GOT3 (cell line): ENCODE measurements at regions not wholly inside any gene's neighbourhood (a gene's known extent, or its start where the extent isn't known, plus 50 kb on each side); places are given as distances from the start of the nearest gene placed in this dataset.

ENCODE experiments used
- DNase-seq: peaks from one replicate; lab custom pipeline; 2025; ENCODE audit warnings: mixed read lengths; lab: John Stamatoyannopoulos, UW

DNA sequence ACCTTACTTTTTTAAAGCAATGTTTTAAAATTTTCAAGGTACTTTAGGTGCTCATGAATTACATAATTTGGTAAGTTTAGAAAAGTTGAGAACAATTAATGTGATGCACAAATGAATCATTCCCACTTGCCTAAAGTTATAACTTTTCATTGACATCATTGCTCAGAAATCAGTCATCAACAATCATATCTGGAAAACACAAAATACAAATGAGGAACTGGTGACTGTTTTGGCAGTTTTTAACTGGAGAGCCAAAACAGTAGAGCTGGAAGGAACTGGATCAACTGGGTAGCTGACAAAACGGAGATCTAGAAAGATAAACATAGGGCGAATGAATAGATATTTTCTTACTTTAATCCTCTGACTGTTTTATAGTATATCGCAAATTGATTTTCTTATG lies 767.1 kb downstream of the IGSF11 start:
- DNase-seq = no peak

DNA sequence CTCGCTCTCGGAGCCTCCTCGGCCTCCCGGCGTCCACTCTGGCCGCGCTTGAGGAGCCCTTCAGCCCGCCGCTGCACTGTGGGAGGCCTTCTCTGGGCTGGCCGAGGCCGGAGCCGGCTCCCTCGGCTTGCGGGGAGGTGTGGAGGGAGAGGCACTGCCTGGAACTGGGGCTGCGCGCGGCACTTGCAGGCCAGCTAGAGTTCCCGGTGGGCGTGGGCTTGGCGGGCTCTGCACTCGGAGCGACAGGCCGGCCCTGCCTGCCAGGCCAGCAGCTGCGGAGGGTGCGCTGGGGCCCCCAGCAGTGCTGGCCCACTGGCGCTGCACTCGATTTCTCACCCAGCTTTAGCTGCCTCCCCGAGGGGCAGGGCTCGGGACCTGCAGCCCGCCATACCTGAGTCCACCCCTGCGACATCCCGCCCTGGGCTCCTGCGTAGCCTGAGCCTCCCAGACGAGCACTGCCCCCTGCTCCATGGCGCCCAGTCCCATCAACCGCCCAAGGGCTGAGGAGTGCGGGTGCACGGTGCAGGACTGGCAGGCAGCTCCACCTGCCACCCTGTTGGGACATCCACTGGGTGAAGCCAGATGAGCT lies 765.0 kb downstream of the IGSF11 start:
- no peak for DNase-seq

DNA sequence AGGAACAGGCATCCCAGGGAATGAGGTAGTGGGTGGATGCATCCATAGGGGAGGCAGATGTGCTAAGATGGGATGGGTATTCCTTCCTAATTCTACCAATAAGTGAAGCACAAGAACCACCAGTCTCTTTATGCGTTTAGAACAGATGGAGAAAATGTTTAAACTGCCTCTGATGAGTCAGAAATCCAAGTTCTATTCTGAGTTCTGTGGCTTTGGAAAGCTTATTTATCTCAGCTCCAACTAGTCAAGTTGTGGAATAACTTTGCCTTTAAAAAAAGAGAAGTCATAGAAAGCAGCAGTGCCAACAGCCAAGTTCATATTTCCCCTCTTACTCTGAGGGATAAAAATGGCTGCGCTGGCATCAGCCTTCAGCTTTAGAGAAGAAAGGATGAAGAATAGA lies 761.7 kb downstream of the IGSF11 start:
- no peak for DNase-seq

DNA sequence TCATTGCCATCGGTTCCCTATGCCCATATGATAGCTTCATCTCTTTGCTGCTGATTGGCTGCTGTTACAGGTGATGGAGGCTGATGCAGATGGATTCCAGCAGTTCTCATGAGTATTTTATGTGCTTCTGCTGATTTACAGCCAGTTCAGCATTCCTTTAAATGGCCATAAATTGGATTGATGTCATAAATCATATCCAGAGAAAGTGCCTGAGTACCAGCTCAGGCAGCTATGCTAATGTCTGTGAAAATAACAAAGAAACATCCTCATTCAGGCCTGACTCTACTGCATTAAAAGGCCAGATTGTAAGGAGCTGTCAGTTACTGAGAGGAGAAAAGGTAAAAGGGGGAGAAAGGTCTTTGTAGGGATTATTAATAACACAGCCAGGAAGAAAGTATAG lies 756.8 kb downstream of the IGSF11 start:
- no peak for DNase-seq

DNA sequence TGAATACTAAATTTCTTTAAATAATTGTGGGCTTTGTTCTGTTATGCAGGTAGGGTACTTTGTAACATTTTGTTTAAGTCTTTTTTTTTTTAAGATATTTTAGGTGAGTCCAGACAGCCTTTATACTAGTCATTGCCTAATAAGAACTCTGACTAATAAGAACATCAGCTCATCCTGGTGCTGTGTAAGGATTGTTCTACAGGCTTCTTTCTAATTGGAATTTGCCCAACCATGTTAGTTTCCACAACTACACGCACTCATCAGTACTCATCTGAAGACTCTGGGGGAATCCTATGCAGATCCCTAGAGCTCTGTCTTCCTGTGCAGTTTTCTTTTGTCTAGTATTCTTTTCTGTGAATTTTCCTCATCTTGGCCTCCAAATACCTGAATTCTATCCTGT lies 741.8 kb downstream of the IGSF11 start:
- no peak for DNase-seq

DNA sequence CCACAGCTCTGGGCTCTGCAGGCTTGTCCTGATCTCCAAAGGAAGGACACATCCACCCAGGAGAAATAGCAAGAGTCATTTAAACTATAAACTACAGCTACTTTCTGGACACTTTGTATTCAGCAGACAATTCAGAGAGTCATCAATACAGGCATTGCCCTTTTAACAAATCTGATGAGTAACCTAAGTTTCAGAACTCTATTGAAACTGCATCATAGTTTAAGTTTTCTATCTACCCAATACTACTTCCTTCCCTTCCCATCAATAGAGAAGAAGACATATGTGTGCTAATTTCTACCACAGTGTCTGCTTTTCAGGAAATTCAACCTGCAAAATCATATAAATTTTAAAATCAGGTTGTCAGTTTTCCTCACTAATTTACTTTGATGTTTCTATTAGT lies 736.5 kb downstream of the IGSF11 start:
- no peak for DNase-seq

DNA sequence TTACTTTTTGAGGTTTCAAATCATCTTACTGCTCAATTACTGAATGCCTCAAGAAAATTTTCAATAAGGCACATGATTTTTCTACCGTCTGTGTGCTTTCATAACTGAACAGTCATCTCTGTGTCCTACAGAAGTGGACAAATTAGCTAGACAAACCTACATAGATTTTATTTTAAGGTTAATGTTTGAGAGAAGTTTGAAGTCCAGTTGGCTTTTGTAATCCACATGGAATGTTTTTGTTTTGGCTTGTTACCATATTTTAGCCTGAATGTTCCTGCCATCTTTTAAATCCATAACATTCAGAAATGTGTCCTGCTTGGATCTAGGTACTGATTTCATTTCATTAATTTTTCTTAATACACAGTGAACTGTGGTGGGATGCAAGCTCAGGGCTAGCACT lies 730.1 kb downstream of the IGSF11 start:
- DNase-seq = no peak

DNA sequence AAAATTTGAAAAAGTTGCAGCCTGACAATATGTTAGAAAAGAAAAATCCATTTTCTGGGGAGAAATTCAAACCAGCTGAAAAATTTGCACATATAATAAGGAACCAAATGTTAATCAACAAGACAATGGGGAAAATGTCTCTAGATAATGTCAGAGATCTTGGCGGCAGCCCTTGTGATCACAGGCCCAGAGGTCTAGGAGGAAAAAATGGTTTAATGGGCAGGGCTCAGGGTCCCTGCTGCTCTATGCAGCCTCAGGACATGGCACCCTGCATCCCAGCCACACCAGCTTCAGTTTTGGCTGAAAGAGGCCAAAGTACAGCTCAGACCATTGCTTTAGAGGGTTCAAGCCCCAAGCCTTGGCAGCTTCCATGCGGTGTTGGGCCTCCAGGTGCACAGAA lies 701.9 kb downstream of the IGSF11 start:
- no peak for DNase-seq

DNA sequence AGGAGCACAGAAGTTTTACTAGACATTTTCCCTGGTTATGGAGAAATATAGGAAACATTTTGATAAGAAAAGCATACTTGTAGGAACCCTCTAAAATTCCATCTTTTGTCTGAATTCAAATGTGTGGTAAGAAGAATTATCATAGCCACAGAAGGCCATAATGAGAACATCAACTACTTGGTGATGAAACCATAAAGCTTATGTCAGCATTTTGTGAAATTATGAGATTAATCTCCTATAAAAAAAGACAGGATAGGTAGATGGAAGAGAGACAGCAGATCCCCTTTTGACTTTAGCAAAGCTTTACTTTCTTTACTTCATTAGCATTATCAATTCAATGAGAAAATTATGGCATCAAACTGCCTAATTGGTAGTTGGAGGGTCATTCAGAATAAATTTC lies 697.0 kb downstream of the IGSF11 start:
- no peak for DNase-seq

DNA sequence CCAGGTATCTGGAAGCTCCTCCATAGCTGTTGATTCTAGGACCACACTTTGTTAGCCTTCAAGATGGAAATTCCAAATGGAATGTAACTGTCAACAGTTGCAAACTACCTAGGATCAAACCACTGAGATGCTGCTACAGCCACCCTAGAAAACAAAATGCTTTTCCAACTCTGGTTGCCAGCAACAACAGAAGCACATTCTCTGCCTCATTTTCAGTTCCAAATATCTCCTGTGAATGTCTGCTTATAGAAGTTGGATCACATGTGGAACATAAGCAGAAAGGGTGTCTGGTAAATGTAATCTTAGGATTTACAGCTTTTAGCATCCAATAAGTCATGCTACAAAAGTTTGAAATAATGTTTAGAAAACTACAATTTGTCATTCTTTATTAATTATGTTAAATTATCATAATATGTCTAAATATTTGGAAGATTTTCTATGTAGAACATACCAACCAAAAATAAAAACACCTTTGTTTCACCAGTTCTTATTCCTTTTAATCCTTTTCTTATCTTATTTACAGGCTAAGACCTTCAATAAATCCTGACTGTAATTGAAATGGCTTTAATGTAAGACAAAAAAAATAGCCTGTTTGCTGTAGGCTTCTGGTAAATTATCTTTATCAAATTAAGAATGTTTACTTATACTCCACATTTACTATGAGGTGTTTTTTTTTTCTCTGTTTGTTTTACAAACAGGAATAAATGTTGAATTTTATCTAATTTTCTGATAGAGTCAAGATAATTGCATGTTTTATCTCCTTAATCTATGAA lies 687.1 kb downstream of the IGSF11 start:
- no peak for DNase-seq

DNA sequence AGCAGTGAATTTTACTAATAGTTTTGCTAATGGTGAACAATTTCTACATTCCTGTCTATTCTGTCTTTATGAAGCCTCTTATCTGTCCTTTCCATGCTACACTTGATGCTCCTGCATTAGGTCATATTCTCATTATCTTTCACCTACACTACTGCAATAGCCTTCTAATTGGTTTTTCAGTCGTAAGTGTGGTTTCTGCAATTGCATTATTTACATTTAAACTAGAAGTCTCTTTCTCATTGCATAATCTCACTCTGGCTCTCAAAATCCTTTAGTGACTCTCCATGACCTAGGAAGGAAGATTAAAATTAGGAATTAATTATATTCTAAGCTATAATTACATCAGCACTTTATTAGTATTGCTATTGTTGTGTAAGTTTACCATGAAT lies 686.5 kb downstream of the IGSF11 start:
- DNase-seq = no peak

DNA sequence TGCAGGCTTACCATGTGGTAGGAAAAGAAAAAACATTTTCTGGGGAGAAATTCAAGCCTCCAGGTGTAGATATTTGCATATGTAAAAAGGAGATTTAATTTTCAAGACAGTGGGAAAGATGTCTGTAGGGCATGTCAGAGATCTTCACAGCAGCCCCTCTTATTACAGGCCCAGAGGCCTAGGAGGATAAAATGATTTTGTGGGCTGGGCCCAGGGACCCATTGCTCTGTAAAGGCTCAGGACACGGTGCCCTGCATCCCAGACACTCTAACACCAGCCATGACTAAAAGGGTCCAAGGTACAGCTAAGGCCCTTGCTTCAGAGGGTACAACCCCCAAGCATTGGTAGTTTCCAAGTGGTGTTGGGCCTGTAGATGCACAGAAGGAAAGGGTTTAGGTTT lies 680.1 kb downstream of the IGSF11 start:
- DNase-seq = no peak

DNA sequence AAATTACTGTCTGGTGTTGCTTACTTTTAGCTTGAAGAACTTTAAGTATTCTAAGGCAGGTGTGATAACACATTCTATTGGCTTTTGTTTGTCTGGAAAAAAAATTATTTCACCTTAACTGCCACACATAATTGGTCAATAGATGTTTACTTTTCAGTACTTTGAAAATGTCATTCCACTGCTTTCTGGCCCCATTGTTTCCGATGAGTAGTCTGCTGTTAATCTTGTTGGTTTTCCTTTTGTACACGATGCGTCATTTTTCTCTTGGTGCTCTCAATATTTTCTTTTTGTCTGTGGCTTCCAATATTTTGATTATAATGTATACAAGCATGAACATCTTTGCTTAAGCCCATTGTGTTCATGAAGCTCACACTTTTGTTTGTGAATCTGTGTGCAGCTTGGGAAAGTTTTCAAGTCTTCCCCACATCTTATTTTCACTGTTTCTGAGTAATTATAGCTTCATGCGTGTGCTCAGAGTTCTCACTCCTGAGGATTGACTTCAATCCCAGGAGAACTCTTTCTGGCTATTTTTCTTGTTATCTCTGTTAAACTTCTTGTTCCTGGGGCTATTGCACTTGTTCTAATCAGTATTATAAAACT lies 664.7 kb downstream of the IGSF11 start:
- no peak for DNase-seq

DNA sequence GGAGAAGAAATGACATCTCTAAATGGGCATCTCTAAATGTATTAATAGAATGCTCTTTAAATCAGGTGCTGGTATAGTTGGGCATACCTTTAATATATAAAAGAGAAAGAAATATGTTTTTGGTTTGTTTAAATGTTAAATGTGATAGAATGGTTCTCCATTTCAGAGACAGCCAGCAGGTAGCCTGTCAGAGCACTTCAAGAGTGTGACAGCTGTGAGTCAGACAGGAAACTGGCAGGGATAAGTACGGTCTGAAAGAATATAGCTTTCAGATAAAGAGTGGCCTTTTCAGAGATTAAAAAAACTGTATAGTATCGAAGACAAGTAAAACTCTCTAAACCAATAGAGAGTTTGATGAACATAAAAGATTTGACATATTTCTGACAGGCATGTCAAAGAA lies 654.1 kb downstream of the IGSF11 start:
- no peak for DNase-seq

DNA sequence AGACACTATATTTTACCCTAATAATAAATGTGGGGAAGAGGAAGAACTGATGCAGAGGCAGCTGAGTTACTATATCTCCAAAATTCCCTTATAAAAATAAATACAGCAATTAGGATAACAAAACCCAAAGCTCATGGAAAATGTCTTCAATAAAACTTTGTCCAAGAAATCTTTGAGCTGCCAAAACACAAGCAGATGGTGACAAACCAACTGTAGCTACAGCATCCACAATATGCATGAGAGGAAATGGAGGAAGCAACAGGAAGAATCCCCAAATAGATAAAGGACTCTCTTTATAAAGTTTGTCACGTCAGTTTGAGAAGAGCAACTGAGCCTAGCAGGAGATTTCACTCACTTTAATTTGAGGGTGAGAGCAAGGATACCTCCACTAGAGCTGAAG lies 638.2 kb downstream of the IGSF11 start:
- DNase-seq = no peak

DNA sequence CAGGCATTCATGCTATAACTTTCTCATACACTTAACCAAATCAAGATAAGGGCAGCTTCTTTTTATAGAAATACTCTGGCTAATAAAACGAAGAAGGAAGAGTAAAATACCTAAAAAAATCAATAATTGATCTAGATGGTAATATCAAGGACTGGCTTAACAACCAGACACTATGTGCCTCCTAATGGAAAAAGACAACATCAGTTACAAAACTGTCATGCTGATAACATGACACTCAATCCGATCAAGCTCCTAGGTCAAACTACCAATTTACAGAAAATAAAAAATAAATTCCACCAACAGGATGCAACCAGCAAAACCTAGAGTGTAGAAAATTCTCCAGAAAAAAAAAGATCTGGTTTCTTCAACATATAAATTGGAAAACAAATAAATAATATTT lies 634.6 kb downstream of the IGSF11 start:
- DNase-seq = no peak

DNA sequence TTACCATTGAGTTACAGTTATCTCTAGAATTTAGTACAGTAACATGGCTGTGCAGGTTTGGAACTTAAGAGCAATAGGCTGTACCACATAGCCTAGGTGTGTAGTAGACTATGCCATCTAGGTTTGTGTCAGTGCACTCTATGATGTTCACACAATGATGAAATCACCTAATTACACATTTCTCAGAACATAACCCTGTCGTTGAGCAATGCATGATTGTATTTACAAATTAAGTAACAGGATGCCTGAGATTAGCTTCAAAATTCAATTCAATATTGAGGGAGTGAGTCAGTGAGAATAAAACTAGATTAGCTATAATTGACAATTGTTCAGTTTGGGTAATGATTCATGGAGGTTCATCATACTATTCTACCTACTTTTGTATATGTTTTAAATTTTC lies 633.8 kb downstream of the IGSF11 start:
- DNase-seq = no peak

DNA sequence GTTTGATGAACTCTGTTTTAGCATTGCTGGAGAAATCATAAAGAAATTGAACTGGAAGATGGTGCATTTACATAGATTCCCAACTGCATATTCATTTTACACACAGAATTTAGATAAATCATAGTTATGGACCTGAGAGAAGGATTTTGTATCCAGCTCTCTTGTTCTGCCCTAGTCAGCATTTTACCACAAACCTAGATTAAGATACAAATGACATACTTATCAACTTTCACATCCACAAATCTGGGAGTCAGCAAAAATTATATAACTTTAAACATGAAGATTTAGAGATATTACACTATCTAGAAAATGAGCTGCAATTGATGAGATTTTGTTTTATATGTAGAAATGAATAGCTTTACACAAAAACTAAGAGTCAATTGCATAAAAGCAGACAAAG lies 632.8 kb downstream of the IGSF11 start:
- DNase-seq = no peak

DNA sequence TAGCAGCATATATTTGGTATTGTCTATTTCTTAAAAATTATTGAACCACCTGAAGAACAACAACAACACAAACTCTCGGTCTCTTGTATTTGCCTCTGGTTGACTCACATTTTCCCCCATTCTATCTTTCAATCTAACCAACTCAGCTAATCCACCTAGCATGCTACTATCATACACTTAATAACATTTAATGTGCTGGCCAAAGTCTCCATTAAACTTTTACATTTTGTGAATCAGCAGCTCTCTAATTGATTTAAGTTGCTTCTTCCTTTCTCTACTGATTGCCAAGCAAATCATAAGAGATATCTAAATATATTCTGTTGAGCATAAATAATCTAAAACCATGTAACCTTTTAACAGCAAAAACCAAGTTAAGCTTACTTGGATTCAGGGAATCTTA lies 631.7 kb downstream of the IGSF11 start:
- DNase-seq = no peak

DNA sequence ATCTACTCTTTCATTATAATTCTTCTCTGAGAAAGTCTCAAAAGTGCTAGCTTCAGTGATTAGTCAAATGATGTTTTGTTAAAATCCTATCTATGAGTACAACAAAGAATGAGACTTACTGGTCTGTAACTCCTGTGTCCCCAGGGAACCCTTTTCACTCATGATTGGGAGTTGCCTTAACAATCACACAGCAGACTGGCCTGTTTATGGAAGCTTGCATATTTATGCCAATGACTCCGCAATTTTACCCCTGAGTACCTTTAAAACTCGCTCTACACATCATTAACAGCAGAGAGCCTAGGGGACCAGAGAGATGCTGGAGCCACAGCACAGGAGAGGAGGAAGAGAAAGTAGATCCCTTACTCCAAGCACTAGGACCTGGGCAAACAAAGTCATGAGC lies 628.1 kb downstream of the IGSF11 start:
- DNase-seq = no peak

DNA sequence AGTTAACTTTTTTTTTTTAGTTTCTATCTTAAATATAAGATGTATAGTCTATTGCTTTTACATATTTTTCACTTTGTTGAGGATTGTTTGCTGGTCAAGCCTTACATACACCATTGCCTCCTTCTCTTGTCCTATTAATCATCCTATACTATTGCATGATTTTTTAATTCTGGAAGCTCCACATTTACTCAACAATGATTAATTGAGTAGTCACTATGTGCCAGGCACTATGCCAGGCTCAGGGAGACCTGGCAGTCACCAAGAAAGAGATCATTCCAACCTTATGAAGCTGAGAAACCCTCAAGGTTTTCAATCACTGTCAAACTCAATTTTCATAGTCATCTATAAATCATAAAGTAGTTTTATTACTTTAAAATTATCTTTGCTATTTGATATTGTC lies 626.2 kb downstream of the IGSF11 start:
- no peak for DNase-seq

DNA sequence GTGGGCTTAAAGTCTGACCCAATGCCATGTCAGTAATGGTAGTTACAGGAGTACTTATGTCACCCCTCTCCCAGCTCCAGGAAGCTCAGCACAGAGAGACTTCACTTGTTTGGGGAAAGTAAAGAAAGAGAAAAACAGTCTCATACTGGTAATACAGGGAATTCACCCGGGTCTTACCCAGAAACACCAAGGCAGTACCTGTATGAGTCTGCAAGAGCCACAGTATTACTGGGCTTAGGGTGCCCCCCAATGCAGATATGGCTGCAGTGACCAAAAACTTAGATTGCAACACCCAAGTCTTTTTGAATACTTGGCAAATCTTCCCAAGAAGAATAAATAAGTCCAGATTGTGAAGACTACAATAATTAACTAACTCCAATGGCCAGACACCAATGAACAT lies 622.1 kb downstream of the IGSF11 start:
- no peak for DNase-seq

DNA sequence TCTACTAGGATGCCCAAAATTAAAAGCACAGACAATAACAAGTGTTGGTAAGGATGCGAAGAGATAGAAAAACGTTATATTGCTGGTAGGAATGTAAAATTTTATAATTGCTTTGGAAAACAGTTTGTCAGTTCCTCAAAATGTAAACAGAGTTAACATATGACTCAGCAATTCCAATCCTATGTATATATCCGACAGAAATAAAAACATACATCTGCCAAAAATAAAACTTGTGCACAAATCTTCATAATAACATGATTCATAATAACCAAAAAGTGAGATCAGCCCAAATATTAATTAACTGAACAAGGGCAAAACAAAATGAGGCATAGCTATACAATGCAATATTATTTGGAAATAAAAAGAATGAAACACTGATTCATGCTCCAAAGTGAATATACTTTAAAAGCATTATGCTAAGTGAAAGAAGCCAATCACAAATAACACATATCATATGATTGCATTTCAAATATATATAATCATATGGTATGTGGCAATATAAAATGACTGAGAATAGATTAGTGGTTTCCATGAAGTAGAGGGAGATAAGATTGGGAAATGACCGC lies 609.3 kb downstream of the IGSF11 start:
- no peak for DNase-seq
